SK-N-SH (cell line): ENCODE measurements at regions not wholly inside any gene's neighbourhood (a gene's known extent, or its start where the extent isn't known, plus 50 kb on each side); places are given as distances from the start of the nearest gene placed in this dataset.

ENCODE experiments used
- CHD2 ChIP-seq: fragments of 150-350 bp; IDR thresholded peaks from 2 replicates; pipeline ENCODE4 v1.6.1; 2018; ENCODE audit warnings: low read length; ENCODE audit not compliant: partially characterized antibody
- POLR2AphosphoS5 ChIP-seq: IDR thresholded peaks from 2 replicates; pipeline ENCODE4 v1.6.1; 2012; ENCODE audit warnings: low read depth, low read length
- TF ChIP-seq, protein P1 (sequence below): fragments of 200-600 bp; sonication (generic); IDR thresholded peaks from 2 replicates; pipeline ENCODE4 v1.6.1; 2017; ENCODE audit warnings: antibody characterized with exemption, mild to moderate bottlenecking, moderate library complexity
- TF ChIP-seq, protein P2 (sequence below): IDR thresholded peaks from 2 replicates; pipeline ENCODE4 v1.6.1; 2012; ENCODE audit warnings: mild to moderate bottlenecking, low read depth, low read length, moderate library complexity
- TF ChIP-seq, protein P3 (sequence below): fragments of 150-350 bp; IDR thresholded peaks from 2 replicates; pipeline ENCODE4 v1.6.1; 2016; ENCODE audit warnings: mild to moderate bottlenecking, low read depth, low read length
- TF ChIP-seq, protein P4 (sequence below): fragments of 150-350 bp; IDR thresholded peaks from 2 replicates; pipeline ENCODE4 v1.6.1; 2017; ENCODE audit warnings: antibody characterized with exemption, low read length, low read depth, borderline replicate concordance

DNA sequence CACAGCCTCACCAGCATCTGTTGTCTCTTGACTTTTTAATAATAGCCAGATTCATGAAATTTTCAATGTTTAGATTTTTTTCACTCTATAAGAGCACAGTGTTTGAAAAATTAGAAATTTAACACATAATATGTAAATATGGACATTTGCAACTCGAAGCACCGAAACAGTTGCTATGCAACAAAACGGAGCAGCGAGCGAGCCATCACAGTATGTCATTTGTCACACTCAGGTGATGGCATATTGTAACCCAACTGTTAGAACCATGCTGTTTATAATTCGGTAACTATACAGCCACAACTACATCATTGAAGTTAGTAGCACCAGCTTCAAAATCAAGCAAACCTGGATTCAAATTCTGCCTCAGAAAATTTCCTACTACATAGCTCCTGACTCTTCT lies 410.8 kb downstream of the NPIPA8 start:
- TF ChIP-seq, protein P1, sequence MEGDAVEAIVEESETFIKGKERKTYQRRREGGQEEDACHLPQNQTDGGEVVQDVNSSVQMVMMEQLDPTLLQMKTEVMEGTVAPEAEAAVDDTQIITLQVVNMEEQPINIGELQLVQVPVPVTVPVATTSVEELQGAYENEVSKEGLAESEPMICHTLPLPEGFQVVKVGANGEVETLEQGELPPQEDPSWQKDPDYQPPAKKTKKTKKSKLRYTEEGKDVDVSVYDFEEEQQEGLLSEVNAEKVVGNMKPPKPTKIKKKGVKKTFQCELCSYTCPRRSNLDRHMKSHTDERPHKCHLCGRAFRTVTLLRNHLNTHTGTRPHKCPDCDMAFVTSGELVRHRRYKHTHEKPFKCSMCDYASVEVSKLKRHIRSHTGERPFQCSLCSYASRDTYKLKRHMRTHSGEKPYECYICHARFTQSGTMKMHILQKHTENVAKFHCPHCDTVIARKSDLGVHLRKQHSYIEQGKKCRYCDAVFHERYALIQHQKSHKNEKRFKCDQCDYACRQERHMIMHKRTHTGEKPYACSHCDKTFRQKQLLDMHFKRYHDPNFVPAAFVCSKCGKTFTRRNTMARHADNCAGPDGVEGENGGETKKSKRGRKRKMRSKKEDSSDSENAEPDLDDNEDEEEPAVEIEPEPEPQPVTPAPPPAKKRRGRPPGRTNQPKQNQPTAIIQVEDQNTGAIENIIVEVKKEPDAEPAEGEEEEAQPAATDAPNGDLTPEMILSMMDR = no peak
- TF ChIP-seq, protein P2, sequence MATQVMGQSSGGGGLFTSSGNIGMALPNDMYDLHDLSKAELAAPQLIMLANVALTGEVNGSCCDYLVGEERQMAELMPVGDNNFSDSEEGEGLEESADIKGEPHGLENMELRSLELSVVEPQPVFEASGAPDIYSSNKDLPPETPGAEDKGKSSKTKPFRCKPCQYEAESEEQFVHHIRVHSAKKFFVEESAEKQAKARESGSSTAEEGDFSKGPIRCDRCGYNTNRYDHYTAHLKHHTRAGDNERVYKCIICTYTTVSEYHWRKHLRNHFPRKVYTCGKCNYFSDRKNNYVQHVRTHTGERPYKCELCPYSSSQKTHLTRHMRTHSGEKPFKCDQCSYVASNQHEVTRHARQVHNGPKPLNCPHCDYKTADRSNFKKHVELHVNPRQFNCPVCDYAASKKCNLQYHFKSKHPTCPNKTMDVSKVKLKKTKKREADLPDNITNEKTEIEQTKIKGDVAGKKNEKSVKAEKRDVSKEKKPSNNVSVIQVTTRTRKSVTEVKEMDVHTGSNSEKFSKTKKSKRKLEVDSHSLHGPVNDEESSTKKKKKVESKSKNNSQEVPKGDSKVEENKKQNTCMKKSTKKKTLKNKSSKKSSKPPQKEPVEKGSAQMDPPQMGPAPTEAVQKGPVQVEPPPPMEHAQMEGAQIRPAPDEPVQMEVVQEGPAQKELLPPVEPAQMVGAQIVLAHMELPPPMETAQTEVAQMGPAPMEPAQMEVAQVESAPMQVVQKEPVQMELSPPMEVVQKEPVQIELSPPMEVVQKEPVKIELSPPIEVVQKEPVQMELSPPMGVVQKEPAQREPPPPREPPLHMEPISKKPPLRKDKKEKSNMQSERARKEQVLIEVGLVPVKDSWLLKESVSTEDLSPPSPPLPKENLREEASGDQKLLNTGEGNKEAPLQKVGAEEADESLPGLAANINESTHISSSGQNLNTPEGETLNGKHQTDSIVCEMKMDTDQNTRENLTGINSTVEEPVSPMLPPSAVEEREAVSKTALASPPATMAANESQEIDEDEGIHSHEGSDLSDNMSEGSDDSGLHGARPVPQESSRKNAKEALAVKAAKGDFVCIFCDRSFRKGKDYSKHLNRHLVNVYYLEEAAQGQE = no peak
- TF ChIP-seq POLR2AphosphoS5 (no peak), CHD2 (no peak)
- TF ChIP-seq, protein P3, sequence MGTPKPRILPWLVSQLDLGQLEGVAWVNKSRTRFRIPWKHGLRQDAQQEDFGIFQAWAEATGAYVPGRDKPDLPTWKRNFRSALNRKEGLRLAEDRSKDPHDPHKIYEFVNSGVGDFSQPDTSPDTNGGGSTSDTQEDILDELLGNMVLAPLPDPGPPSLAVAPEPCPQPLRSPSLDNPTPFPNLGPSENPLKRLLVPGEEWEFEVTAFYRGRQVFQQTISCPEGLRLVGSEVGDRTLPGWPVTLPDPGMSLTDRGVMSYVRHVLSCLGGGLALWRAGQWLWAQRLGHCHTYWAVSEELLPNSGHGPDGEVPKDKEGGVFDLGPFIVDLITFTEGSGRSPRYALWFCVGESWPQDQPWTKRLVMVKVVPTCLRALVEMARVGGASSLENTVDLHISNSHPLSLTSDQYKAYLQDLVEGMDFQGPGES = no peak
- TF ChIP-seq, protein P4, sequence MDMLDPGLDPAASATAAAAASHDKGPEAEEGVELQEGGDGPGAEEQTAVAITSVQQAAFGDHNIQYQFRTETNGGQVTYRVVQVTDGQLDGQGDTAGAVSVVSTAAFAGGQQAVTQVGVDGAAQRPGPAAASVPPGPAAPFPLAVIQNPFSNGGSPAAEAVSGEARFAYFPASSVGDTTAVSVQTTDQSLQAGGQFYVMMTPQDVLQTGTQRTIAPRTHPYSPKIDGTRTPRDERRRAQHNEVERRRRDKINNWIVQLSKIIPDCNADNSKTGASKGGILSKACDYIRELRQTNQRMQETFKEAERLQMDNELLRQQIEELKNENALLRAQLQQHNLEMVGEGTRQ = no peak
